GM12878 (cell line): ENCODE measurements at regions not wholly inside any gene's neighbourhood (a gene's known extent, or its start where the extent isn't known, plus 50 kb on each side); places are given as distances from the start of the nearest gene placed in this dataset.

Source experiments
- ATF2 ChIP-seq: IDR thresholded peaks from 2 replicates; pipeline ENCODE4 v1.6.1; 2012; ENCODE audit warnings: low read length, inconsistent platforms
- CTCF ChIP-seq, 3 experiments: IDR thresholded peaks in 2 of 3; conservative IDR thresholded peaks in 1 of 3; 2 replicates each; pipeline ENCODE4 v1.5.1; 2011; ENCODE audit warnings: low read depth in 3 of 3, low read length in 3 of 3, mild to moderate bottlenecking in 3 of 3, control low read depth in 2 of 3, moderate library complexity in 2 of 3, inconsistent platforms in 1 of 3, mixed read lengths in 1 of 3; ENCODE audit not compliant: control insufficient read depth in 2 of 3, insufficient read depth in 1 of 3; ENCODE audit errors: extremely low read depth in 1 of 3
- EP300 ChIP-seq, 2 experiments: fragments of 150-350 bp in 1 of 2; IDR thresholded peaks; 2 replicates each; pipeline ENCODE4 v1.6.1; 2011 to 2012; ENCODE audit warnings: low read depth in 2 of 2, low read length in 2 of 2, borderline replicate concordance in 1 of 2, improper control_type of control experiment in 1 of 2, inconsistent platforms in 1 of 2; ENCODE audit not compliant: control insufficient read depth in 1 of 2
- FOXK2 ChIP-seq: fragments of 450-650 bp; IDR thresholded peaks from 2 replicates; pipeline ENCODE4 v1.6.1; 2017; ENCODE audit warnings: mild to moderate bottlenecking, moderate library complexity
- IKZF1 ChIP-seq: fragments of 450-650 bp; conservative IDR thresholded peaks from 2 replicates; pipeline ENCODE4 v1.6.1; 2017; ENCODE audit warnings: antibody characterized with exemption, mild to moderate bottlenecking
- PAX8 ChIP-seq: fragments of 450-650 bp; IDR thresholded peaks from 2 replicates; pipeline ENCODE4 v1.6.1; 2017; ENCODE audit warnings: mild to moderate bottlenecking, moderate library complexity
- YY1 ChIP-seq: IDR thresholded peaks from 2 replicates; pipeline ENCODE4 v1.6.1; 2011; ENCODE audit warnings: low read depth, mild to moderate bottlenecking, low read length

DNA sequence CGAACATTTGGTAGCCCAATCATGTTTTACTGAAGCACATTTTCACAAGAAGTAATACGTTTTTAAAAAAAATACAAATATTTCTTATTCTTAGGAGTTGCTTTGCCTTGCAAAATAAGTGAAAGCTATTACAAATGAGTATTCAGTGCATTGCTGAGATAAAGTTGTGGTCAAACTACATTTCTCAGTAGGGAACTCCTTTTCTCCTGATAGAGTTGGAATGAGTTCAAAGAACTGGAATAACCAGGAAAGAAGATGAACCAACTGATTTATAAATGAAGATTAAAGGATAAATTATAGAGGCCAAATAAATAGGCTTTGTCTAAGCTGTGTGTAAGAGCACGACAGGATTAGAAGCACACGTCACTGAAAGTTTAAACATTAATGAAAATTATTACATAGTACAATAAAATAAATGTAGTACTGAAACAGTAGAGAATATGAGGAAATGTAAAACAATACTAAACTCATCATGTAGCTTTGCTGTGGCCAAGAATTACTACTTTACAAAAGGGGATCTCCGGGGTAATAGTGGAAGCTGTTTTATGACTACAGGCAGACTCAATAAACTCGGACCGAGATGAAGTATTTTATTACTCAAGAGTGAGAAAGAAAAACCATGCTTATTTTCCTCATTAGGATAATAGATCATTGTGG, 73.6 kb downstream of the KCNJ2 start:
- TF ChIP-seq FOXK2 (no peak), ATF2 (no peak), YY1 (no peak), CTCF (IDR thresholded peaks at IDR 0.05 in 2 of 3, conservative IDR thresholded peaks at IDR 0.05 in 1 of 3; ENCODE audit: control insufficient read depth in 2 of 3, extremely low read depth in 1 of 3, insufficient read depth in 1 of 3, low read depth in 3 of 3, low read length in 3 of 3) (no peak), EP300 (IDR thresholded peaks at IDR 0.05; ENCODE audit: borderline replicate concordance in 1 of 2, control insufficient read depth in 1 of 2, low read depth in 2 of 2, low read length in 2 of 2) (no peak), PAX8 (no peak), IKZF1 (peak; percentile 16; the same call in 1 of the 2 replicates)
